RPMI7951 (cell line): ENCODE measurements at regions not wholly inside any gene's neighbourhood (a gene's known extent, or its start where the extent isn't known, plus 50 kb on each side); places are given as distances from the start of the nearest gene placed in this dataset.
"Not testable (repeated sequence)": the region's sequence is repeated elsewhere in the genome, so short reads cannot be mapped to it uniquely, and the experiment has no call there.

Experiments used
- DNase-seq: peaks from one replicate; pipeline ENCODE4 v3.0.0-alpha.2; 2012; ENCODE audit warnings: low read depth

GRCh38 chr7:126005064-126005463 is 1075.4 kb upstream of the POT1 start:
- DNase-seq: no peak

DNA sequence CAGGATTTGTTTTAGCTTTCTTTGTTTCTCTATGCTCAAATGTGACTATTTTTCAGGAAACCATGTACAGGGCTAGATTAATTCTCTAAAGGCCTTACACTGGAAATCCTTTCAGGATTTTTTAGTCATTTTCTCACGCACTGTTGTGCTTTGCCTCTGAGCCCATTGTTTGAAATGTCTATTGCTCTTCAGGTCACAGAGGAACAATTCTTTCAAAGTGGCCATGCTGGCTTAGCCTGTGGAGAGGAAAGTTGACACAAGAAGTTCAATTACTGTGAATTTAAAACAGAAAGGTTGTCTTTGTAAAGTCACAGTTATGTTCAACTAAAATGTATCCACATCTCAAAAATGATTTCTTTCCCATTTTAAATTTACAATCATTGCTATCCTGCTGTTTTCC is 1071.7 kb upstream of the POT1 start:
- no peak for DNase-seq

GRCh38 chr7:125984795-125985194 is 1055.2 kb upstream of the POT1 start:
- no peak for DNase-seq

GRCh38 chr7:125971656-125972055 is 1042.0 kb upstream of the POT1 start:
- DNase-seq: no peak

DNA sequence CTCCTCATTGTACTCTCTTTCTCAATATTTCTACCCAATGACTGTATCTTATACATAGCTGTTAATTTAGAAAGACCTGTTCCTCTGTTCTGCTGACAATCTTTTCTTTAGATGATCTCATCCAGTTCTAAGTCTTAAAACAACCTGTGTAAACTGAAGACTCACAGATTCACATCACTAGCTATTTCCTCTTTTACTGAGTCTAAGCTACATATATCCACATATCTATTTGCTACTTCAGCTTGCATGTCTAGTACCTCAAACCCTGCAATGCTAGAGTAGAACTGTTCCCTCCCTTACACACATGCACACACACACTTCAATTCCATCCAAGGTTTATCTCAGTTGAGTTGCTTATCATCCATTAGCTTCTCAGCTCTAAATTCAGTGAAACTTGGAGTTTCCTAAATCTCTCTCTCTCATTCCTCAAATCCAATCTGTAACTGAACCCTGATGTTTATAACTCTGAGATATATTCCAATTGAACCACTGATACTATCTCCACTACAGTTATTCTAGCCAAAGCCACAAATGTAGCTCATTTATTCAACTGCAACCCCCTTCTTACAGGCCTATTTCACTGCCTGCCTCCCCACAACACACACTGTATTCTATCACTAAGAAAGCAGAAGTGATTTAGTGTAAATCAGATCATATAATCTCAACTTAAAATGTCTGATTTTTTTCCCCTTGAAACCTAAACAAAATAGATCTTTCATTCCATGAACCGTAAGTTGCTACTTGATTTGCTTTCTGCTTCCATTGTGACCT is 1036.8 kb upstream of the POT1 start:
- no peak for DNase-seq

DNA sequence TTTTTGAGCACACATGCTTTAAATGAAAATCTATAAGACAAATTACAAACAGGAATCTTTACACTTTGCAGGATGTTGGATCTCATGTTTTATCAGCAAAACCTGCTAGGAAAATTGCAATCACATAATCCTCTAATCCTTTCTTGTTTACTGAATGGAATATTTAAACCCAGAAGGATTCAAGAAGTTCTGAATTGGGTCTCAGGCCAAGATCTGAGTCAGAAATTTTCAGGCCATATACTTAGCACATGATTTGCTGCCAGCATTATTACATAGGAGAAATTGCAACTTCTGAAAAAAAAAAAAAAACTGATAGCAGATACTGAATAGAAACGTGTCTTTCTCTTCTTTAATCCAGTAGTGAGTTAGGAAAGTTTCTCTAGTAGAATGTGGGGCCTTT is 1005.3 kb upstream of the POT1 start:
- no peak for DNase-seq

DNA sequence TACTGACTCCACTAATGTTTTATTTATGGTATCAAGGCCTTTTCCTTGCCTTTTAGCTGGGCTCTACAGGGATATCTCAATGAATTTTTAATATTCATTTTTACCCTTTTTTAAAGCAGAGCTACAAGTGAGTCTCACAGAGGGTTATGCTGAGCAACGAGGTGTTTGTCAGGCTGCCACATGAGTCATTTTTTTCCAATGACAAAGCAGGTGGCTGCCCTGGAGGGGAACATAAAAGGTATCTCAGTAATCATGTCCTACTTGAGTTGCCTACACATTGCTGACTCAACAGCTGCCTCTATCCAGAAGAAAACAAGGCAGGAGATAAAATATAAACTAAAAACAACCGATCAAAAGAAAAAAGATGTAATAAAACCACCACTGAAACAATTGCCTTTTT is 1004.9 kb upstream of the POT1 start:
- no peak for DNase-seq

- no peak for DNase-seq
Measured at GRCh38 chr7:125930848-125931247, 1001.2 kb upstream of the POT1 start.

DNA sequence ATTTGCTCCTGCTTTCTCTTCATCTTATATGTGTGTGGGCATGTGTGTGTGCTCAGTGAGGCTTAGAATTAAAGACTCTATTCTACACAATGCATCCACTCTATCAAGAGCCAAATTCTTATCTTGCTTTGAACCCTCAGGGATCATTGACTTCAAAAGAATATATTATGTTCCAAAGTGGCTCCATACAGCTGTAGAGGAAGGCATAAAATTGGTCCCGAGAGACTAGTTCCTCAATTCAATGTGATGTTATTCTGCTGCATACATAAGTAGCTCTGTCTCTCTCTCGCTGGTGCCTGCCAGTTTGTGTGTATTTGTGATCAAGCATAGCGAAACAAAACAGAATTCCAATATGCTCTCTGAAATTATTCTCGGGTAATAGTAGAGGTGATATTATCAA is 997.9 kb upstream of the POT1 start:
- no peak for DNase-seq

- DNase-seq: no peak
Measured at GRCh38 chr7:125926621-125927020, 997.0 kb upstream of the POT1 start.

GRCh38 chr7:125924037-125924436 is 994.4 kb upstream of the POT1 start:
- no peak for DNase-seq

GRCh38 chr7:125915381-125915948 is 985.8 kb upstream of the POT1 start:
- DNase-seq: not testable (repeated sequence)

- DNase-seq: no peak
Measured at GRCh38 chr7:125908711-125909110, 979.1 kb upstream of the POT1 start.

DNA sequence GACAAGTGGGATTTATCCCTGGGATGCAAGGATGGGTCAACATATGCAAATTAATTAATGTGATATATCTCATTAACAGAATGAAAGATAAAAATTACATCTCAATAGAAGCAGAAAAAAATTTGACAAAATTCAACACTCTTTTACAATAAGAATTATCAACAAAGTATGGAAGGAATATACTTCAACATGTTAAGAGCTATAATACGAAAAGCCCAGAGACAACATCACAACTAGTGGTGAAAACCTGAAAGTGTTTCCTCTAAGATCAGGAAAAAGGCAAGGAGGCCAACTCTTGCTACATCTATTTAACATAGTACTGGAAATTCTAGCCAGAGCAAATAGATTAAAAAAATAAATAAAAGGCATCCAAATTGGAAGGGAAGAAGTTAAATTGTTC is 970.0 kb upstream of the POT1 start:
- DNase-seq: no peak

DNA sequence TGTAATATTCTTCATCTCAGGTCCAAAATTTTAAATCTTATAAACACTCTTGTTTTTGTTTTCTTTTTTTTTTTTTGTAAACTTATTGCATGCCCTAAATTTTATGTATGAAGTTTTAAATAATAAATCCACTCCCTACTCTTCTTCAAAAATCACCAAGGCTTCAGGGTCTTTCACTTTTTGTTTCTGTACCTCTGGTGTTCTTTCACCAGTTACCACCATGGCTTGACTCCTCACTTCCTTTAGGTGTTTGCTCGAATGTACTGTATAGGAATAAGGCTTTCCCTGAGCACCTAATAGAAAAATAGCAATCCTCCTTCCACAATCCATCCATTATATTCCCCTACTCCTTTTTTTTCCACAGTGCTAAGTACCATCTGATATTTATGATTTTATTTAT is 962.8 kb upstream of the POT1 start:
- DNase-seq: no peak

- no peak for DNase-seq
Measured at GRCh38 chr7:125878988-125879387, 949.4 kb upstream of the POT1 start.

DNA sequence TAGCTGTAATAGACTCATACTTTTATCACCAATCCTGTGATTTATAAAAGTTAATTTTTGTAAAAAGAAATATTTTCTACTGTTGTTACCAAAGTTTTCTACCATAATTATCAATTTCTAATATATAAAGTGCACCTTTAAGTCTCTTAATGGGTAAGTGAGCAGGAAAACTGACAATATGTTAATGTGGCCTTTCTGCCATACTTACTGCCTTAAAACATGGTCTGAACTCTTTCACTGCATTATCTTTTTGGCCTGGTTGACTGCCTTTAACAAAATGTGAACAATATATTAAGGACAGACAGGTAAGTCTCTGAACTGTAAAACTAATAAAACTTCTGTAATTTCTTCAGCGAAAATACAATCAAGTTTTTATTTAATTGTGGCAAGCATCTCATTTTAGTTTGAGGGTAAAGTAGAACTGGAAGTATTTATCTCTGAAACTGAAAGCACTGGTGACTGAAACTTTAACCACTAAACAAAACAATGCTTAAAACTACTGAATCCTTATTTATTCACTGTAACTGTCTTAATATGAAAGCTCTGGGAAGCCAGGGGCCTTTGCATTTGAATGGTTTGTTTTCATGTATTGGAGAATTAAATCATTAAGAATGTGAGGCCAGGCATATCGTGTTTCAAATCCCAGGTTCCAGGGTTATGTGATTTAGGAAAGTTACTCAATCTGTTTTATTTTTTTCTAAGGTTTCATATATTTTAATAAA is 948.8 kb upstream of the POT1 start:
- no peak for DNase-seq

GRCh38 chr7:125877246-125877645 is 947.6 kb upstream of the POT1 start:
- no peak for DNase-seq

GRCh38 chr7:125876431-125876830 is 946.8 kb upstream of the POT1 start:
- DNase-seq: no peak

GRCh38 chr7:125871431-125871830 is 941.8 kb upstream of the POT1 start:
- DNase-seq: no peak

- DNase-seq: no peak
Measured at GRCh38 chr7:125857606-125858005, 928.0 kb upstream of the POT1 start.

- DNase-seq: no peak
Measured at GRCh38 chr7:125848157-125848556, 918.5 kb upstream of the POT1 start.

DNA sequence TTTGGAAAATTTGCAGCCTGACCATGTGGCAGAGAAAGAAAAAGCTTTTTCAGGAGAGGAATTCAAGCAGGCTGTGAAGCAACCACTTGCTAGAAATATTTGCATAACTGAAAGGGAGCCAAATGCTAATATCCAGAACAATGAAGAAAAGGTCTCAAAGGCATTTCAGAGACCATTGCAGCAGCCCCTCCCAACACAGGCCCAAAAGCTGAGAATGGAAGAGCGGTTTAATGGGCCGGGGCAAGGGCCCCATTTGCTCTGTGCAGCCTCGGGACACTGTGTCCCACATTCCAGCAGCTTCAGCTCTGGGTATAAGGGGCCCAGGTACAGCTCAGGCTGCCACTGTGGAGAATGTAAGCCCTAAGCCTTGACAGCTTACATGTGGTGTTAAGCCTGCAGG is 918.1 kb upstream of the POT1 start:
- DNase-seq: no peak
